Neural cell (in vitro differentiated cells): ENCODE measurements at regions not wholly inside any gene's neighbourhood (a gene's known extent, or its start where the extent isn't known, plus 50 kb on each side); places are given as distances from the start of the nearest gene placed in this dataset.
"Not testable (repeated sequence)": the region's sequence is repeated elsewhere in the genome, so short reads cannot be mapped to it uniquely, and the experiment has no call there.

Source experiments
- H2AFZ ChIP-seq: fragments of 200-600, 300-800 bp; sonication (generic), shearing (Covaris generic); 2 replicates; pipeline ENCODE4 v1.6.0; 2014; ENCODE audit warnings: low read depth, mild to moderate bottlenecking, antibody characterized with exemption, low read length, moderate library complexity
- H3F3A ChIP-seq: fragments of 200-600 bp; shearing (Covaris generic); 2 replicates; pipeline ENCODE4 v1.6.1; 2016; ENCODE audit warnings: mild to moderate bottlenecking, moderate library complexity, mixed read lengths, antibody characterized with exemption, low read length; ENCODE audit not compliant: insufficient read depth, poor library complexity, severe bottlenecking
- H3K27ac ChIP-seq: fragments of 200-600, 300-800 bp; sonication (generic), shearing (Covaris generic); 2 replicates; pipeline ENCODE4 v1.5.1; 2014; ENCODE audit warnings: mild to moderate bottlenecking, low read length, moderate library complexity
- H3K27me3 ChIP-seq: fragments of 300-800, 200-600 bp; sonication (generic), shearing (Covaris generic); 2 replicates; pipeline ENCODE4 v1.6.0; 2014; ENCODE audit warnings: mild to moderate bottlenecking, low read depth, low read length, moderate library complexity; ENCODE audit not compliant: insufficient read depth
- H3K36me3 ChIP-seq: fragments of 300-800, 200-600 bp; sonication (generic), shearing (Covaris generic); 2 replicates; pipeline ENCODE4 v1.5.1; 2014; ENCODE audit warnings: mild to moderate bottlenecking, antibody characterized with exemption, low read length, moderate library complexity; ENCODE audit not compliant: insufficient read depth
- H3K4me2 ChIP-seq: fragments of 300-800, 200-600 bp; sonication (generic), shearing (Covaris generic); 2 replicates; pipeline ENCODE4 v1.6.0; 2014; ENCODE audit warnings: mild to moderate bottlenecking, low read length
- H3K4me3 ChIP-seq: fragments of 300-800, 200-600 bp; sonication (generic), shearing (Covaris generic); 2 replicates; pipeline ENCODE4 v1.5.1; 2014; ENCODE audit warnings: mild to moderate bottlenecking, low read length, moderate library complexity
- H3K79me2 ChIP-seq: fragments of 200-600 bp; shearing (Covaris generic); replicated peaks from 2 replicates; pipeline ENCODE4 v1.6.0; 2014; ENCODE audit warnings: mild to moderate bottlenecking, low read length, moderate library complexity; ENCODE audit not compliant: insufficient read depth
- H3K9ac ChIP-seq: fragments of 300-800, 200-600 bp; sonication (generic), shearing (Covaris generic); 2 replicates; pipeline ENCODE4 v1.6.1; 2016; ENCODE audit warnings: mild to moderate bottlenecking, low read length, mixed read lengths
- H3K9me2 ChIP-seq: fragments of 200-600 bp; shearing (Covaris generic); 2 replicates; pipeline ENCODE4 v1.6.1; 2016; ENCODE audit warnings: mild to moderate bottlenecking, low read length, mixed read lengths; ENCODE audit not compliant: insufficient read depth
- H3K9me3 ChIP-seq: fragments of 200-600, 300-800 bp; sonication (generic), shearing (Covaris generic); 2 replicates; pipeline ENCODE4 v1.6.1; 2016; ENCODE audit warnings: mild to moderate bottlenecking, mixed run types, low read length, moderate library complexity, mixed read lengths
- H4K20me1 ChIP-seq: fragments of 200-600 bp; shearing (Covaris generic); 2 replicates; pipeline ENCODE4 v1.6.1; 2016; ENCODE audit warnings: mild to moderate bottlenecking, mixed run types; ENCODE audit not compliant: insufficient read depth
- EP300 ChIP-seq: fragments of 450-650 bp; conservative IDR thresholded peaks from 2 replicates; pipeline ENCODE4 v1.6.1; 2014; ENCODE audit warnings: antibody characterized with exemption, mild to moderate bottlenecking, moderate library complexity; ENCODE audit not compliant: poor library complexity, severe bottlenecking
- EZH2 ChIP-seq: fragments of 200-600, 300-800 bp; shearing (Covaris generic), sonication (generic); IDR thresholded peaks from 2 replicates; pipeline ENCODE4 v1.6.1; 2014; ENCODE audit warnings: antibody characterized with exemption, low read length, borderline replicate concordance, mild to moderate bottlenecking; ENCODE audit not compliant: insufficient read depth, poor library complexity, severe bottlenecking
- MXI1 ChIP-seq: fragments of 450-650 bp; conservative IDR thresholded peaks from 2 replicates; pipeline ENCODE4 v1.6.1; 2014; ENCODE audit warnings: antibody characterized with exemption, mild to moderate bottlenecking; ENCODE audit not compliant: poor library complexity, severe bottlenecking
- POLR2AphosphoS5 ChIP-seq: IDR thresholded peaks from 2 replicates; pipeline ENCODE4 v1.6.1; 2012
- RAD21 ChIP-seq: fragments of 450-650 bp; conservative IDR thresholded peaks from 2 replicates; pipeline ENCODE4 v1.6.1; 2014; ENCODE audit warnings: antibody characterized with exemption, mild to moderate bottlenecking, moderate library complexity
- REST ChIP-seq: IDR thresholded peaks from 2 replicates; pipeline ENCODE4 v1.6.1; 2012; ENCODE audit warnings: borderline replicate concordance
- SMC3 ChIP-seq: fragments of 450-650 bp; conservative IDR thresholded peaks from 2 replicates; pipeline ENCODE4 v1.6.1; 2014; ENCODE audit warnings: antibody characterized with exemption, mild to moderate bottlenecking, moderate library complexity; ENCODE audit not compliant: poor library complexity
- TAF1 ChIP-seq: IDR thresholded peaks from 2 replicates; pipeline ENCODE4 v1.6.1; 2012; ENCODE audit warnings: low read depth
- TF ChIP-seq, protein P1 (sequence below): fragments of 450-650 bp; IDR thresholded peaks from 2 replicates; pipeline ENCODE4 v1.5.1; 2014; ENCODE audit warnings: antibody characterized with exemption, mild to moderate bottlenecking, moderate library complexity; ENCODE audit not compliant: poor library complexity, severe bottlenecking

GRCh38 chr7:89849052-89849451 lies 305.2 kb upstream of the STEAP1 start:
- Histone ChIP-seq H3K9me3 (no peaks in the 10 kb centered on the region), H4K20me1 (no peaks in the 10 kb centered on the region), H3K27me3 (no peaks in the 10 kb centered on the region), H3K4me3 (no peak overlapping the region), H3K9ac (no peak overlapping the region), H3K36me3 (no peaks in the 10 kb centered on the region), H3K27ac (no peak overlapping the region), H3F3A (no peaks in the 10 kb centered on the region), H3K79me2 (no peaks in the 10 kb centered on the region), H2AFZ (no peak overlapping the region), H3K9me2 (no peaks in the 10 kb centered on the region), H3K4me2 (no peak overlapping the region)
- TF ChIP-seq SMC3 (no peak), REST (no peak), MXI1 (no peak), POLR2AphosphoS5 (no peak), TAF1 (no peak), RAD21 (no peak), EP300 (no peak), EZH2 (no peak)
- TF ChIP-seq, protein P1, sequence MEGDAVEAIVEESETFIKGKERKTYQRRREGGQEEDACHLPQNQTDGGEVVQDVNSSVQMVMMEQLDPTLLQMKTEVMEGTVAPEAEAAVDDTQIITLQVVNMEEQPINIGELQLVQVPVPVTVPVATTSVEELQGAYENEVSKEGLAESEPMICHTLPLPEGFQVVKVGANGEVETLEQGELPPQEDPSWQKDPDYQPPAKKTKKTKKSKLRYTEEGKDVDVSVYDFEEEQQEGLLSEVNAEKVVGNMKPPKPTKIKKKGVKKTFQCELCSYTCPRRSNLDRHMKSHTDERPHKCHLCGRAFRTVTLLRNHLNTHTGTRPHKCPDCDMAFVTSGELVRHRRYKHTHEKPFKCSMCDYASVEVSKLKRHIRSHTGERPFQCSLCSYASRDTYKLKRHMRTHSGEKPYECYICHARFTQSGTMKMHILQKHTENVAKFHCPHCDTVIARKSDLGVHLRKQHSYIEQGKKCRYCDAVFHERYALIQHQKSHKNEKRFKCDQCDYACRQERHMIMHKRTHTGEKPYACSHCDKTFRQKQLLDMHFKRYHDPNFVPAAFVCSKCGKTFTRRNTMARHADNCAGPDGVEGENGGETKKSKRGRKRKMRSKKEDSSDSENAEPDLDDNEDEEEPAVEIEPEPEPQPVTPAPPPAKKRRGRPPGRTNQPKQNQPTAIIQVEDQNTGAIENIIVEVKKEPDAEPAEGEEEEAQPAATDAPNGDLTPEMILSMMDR = no peak

- H3K36me3 ChIP-seq, H2AFZ ChIP-seq, H3F3A ChIP-seq, H3K27me3 ChIP-seq, H3K27ac ChIP-seq, H3K4me3 ChIP-seq, H4K20me1 ChIP-seq, H3K4me2 ChIP-seq, H3K9me3 ChIP-seq, H3K9me2 ChIP-seq, H3K79me2 ChIP-seq, H3K9ac ChIP-seq: not testable (repeated sequence)
Observed at GRCh38 chr7:89857053-89857452, 297.2 kb upstream of the STEAP1 start.

GRCh38 chr7:89857767-89858166 lies 296.5 kb upstream of the STEAP1 start:
- Histone ChIP-seq H3K27me3 (no peaks in the 10 kb centered on the region), H3K9me2 (no peaks in the 10 kb centered on the region), H3K4me2 (no peak overlapping the region), H3K79me2 (no peaks in the 10 kb centered on the region), H3K9ac (no peak overlapping the region), H3K4me3 (no peak overlapping the region), H4K20me1 (no peaks in the 10 kb centered on the region), H3K9me3 (no peaks in the 10 kb centered on the region), H2AFZ (no peak overlapping the region), H3K27ac (no peak overlapping the region), H3F3A (no peaks in the 10 kb centered on the region), H3K36me3 (no peaks in the 10 kb centered on the region)
- no peak for TF ChIP-seq EP300
- no peak for TF ChIP-seq SMC3
- TF ChIP-seq, protein P1 = no peak
- no peak for TF ChIP-seq MXI1
- no peak for TF ChIP-seq REST
- TF ChIP-seq RAD21 = no peak
- no peak for TF ChIP-seq TAF1
- no peak for TF ChIP-seq EZH2
- no peak for TF ChIP-seq POLR2AphosphoS5
